ENCODE measurements at regions not wholly inside any gene's neighbourhood (a gene's known extent, or its start where the extent isn't known, plus 50 kb on each side); places are given as distances from the start of the nearest gene placed in this dataset.

- TF ChIP-seq, protein P1, sequence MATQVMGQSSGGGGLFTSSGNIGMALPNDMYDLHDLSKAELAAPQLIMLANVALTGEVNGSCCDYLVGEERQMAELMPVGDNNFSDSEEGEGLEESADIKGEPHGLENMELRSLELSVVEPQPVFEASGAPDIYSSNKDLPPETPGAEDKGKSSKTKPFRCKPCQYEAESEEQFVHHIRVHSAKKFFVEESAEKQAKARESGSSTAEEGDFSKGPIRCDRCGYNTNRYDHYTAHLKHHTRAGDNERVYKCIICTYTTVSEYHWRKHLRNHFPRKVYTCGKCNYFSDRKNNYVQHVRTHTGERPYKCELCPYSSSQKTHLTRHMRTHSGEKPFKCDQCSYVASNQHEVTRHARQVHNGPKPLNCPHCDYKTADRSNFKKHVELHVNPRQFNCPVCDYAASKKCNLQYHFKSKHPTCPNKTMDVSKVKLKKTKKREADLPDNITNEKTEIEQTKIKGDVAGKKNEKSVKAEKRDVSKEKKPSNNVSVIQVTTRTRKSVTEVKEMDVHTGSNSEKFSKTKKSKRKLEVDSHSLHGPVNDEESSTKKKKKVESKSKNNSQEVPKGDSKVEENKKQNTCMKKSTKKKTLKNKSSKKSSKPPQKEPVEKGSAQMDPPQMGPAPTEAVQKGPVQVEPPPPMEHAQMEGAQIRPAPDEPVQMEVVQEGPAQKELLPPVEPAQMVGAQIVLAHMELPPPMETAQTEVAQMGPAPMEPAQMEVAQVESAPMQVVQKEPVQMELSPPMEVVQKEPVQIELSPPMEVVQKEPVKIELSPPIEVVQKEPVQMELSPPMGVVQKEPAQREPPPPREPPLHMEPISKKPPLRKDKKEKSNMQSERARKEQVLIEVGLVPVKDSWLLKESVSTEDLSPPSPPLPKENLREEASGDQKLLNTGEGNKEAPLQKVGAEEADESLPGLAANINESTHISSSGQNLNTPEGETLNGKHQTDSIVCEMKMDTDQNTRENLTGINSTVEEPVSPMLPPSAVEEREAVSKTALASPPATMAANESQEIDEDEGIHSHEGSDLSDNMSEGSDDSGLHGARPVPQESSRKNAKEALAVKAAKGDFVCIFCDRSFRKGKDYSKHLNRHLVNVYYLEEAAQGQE (IDR thresholded peaks at IDR 0.05; ENCODE audit: insufficient replicate concordance, low read depth): no peak
- TF ChIP-seq, protein P2, sequence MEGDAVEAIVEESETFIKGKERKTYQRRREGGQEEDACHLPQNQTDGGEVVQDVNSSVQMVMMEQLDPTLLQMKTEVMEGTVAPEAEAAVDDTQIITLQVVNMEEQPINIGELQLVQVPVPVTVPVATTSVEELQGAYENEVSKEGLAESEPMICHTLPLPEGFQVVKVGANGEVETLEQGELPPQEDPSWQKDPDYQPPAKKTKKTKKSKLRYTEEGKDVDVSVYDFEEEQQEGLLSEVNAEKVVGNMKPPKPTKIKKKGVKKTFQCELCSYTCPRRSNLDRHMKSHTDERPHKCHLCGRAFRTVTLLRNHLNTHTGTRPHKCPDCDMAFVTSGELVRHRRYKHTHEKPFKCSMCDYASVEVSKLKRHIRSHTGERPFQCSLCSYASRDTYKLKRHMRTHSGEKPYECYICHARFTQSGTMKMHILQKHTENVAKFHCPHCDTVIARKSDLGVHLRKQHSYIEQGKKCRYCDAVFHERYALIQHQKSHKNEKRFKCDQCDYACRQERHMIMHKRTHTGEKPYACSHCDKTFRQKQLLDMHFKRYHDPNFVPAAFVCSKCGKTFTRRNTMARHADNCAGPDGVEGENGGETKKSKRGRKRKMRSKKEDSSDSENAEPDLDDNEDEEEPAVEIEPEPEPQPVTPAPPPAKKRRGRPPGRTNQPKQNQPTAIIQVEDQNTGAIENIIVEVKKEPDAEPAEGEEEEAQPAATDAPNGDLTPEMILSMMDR (IDR thresholded peaks at IDR 0.05; ENCODE audit: insufficient read depth, low read length): no peak
- TF ChIP-seq POLR2AphosphoS5 (IDR thresholded peaks at IDR 0.05; ENCODE audit: low read depth) (no peak), GABPA (IDR thresholded peaks at IDR 0.05; ENCODE audit: low read depth) (no peak), SPI1 (IDR thresholded peaks at IDR 0.05; ENCODE audit: borderline replicate concordance, low read depth) (no peak)
Measured at GRCh38 chr6:63121166-63121565, 90.1 kb upstream of the FKBP1C start.
